ENCODE measurements at regions not wholly inside any gene's neighbourhood (a gene's known extent, or its start where the extent isn't known, plus 50 kb on each side); places are given as distances from the start of the nearest gene placed in this dataset.
"Not testable (repeated sequence)": the region's sequence is repeated elsewhere in the genome, so short reads cannot be mapped to it uniquely, and the experiment has no call there.

DNA sequence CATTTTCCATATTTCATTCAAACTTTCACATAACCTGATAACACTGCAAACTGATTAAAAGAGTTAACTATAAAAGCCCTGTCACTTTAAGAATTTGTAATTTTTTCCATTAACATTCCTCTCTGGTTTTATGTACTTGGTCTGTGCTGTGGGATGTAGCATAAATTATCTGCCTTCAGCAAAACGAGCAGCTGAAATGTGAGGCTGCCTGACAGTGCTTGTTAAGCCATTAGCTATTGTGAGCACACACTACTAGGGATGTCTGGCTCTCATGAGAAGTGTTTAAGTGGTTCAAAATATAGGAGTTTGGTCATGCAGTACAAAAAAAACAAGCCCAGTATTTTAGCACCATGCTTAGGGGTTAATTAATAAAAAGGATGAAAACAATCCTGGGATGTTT lies 63.0 kb downstream of the HOXA1 start:
- Histone ChIP-seq H3K27me3 (replicated peaks in 2 of 5; ENCODE audit: control insufficient read depth in 4 of 5, insufficient read depth in 5 of 5, low read length in 4 of 5) (no peaks in the 10 kb centered on the region), H3K36me3 (ENCODE audit: control insufficient read depth in 4 of 4, insufficient read depth in 4 of 4, low read length in 3 of 4) (no peaks in the 10 kb centered on the region), H3K4me3 (ENCODE audit: control insufficient read depth in 1 of 7, extremely low read depth in 1 of 7, insufficient read depth in 4 of 7, low read depth in 2 of 7, low read length in 6 of 7) (no peak overlapping the region), H3K4me1 (ENCODE audit: control extremely low read depth in 1 of 4, control insufficient read depth in 4 of 4, insufficient read depth in 4 of 4, low read length in 3 of 4) (peaks cover 0 to 4% (median 3%) of the 10 kb centered on the region in 4 experiments), H3K9me3 (ENCODE audit: control extremely low read depth in 1 of 5, control insufficient read depth in 4 of 5, insufficient read depth in 2 of 5, low read depth in 1 of 5, low read length in 4 of 5) (no peaks in the 10 kb centered on the region), H3K27ac (ENCODE audit: insufficient read depth in 1 of 2, low read depth in 1 of 2, low read length in 2 of 2, poor library complexity in 1 of 2, severe bottlenecking in 2 of 2) (no peak overlapping the region)
- WGBS (ENCODE audit: insufficient coverage), result no CpG with 5 or more reads among the region's 1 CpG
- ChIA-PET POLR2A (no interaction called here), CTCF (no interaction called here)
- no peak for DNase-seq

DNA sequence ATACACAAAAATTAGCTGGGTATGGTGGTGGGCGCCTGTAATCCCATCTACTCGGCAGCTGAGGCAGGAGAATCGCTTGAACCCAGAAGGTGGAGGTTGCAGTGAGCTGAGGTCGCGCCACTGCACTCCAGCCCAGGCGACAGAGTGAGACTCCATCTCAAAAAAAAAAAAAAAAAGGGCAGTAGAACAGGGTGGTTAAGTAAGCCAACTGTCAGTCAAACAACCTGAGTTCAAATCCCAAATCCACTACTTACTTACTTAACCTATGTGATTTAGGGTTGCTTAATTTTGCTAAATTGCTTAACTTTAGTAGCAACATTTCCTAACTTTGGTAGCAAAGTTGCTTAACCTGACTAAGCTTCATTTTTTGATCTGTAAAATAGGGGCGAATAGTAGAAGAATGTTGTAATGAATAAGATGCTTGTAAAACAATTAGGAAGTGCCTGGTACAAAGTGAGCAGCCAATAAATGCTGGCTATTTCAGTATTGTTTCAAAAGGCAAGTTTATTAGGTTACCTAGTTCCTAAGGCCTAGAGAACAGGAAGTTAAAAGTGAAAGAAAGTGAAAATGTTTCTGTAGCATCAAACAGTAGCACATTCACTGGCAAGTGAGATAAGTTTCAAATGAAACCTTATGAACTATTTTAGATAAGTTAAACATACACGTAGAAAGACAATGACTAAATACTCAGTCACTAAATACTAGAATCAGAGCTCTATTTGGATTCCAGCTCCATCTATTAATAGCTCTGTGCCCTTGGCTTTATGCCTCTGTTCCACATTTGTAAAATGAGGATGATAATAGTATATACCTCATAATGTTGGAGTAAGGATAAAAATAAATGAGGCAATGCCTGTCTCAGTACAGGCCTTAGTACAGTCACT lies 64.3 kb downstream of the HOXA1 start:
- no peaks in the 10 kb centered on the region for H3K9me3 ChIP-seq (ENCODE audit: control extremely low read depth in 1 of 5, control insufficient read depth in 4 of 5, insufficient read depth in 2 of 5, low read depth in 1 of 5, low read length in 4 of 5)
- ChIA-PET POLR2A (no interaction called here), CTCF (interaction anchor here (1.0 to 1.6 kb wide), 2 partner anchors 65 to 166 kb away, joined by 3 to 4 read pairs; partner anchors contain the start of gene HOXA1)
- peak; percentile 25 to 77 (median 65) for DNase-seq
- H3K27ac ChIP-seq (ENCODE audit: insufficient read depth in 1 of 2, low read depth in 1 of 2, low read length in 2 of 2, poor library complexity in 1 of 2, severe bottlenecking in 2 of 2), result peak overlapping the region in 1 of 2 experiments; percentile 63
- peaks cover 0 to 4% (median 3%) of the 10 kb centered on the region in 4 experiments for H3K4me1 ChIP-seq (ENCODE audit: control extremely low read depth in 1 of 4, control insufficient read depth in 4 of 4, insufficient read depth in 4 of 4, low read length in 3 of 4)
- WGBS (ENCODE audit: insufficient coverage), result 89% methylated on average over 5 of the region's 8 CpGs
- no peaks in the 10 kb centered on the region for H3K27me3 ChIP-seq (replicated peaks in 2 of 5; ENCODE audit: control insufficient read depth in 4 of 5, insufficient read depth in 5 of 5, low read length in 4 of 5)
- H3K4me3 ChIP-seq (ENCODE audit: control insufficient read depth in 1 of 7, extremely low read depth in 1 of 7, insufficient read depth in 4 of 7, low read depth in 2 of 7, low read length in 6 of 7), result peak overlapping the region in 1 of 7 experiments; percentile 35
- H3K36me3 ChIP-seq (ENCODE audit: control insufficient read depth in 4 of 4, insufficient read depth in 4 of 4, low read length in 3 of 4), result no peaks in the 10 kb centered on the region

DNA sequence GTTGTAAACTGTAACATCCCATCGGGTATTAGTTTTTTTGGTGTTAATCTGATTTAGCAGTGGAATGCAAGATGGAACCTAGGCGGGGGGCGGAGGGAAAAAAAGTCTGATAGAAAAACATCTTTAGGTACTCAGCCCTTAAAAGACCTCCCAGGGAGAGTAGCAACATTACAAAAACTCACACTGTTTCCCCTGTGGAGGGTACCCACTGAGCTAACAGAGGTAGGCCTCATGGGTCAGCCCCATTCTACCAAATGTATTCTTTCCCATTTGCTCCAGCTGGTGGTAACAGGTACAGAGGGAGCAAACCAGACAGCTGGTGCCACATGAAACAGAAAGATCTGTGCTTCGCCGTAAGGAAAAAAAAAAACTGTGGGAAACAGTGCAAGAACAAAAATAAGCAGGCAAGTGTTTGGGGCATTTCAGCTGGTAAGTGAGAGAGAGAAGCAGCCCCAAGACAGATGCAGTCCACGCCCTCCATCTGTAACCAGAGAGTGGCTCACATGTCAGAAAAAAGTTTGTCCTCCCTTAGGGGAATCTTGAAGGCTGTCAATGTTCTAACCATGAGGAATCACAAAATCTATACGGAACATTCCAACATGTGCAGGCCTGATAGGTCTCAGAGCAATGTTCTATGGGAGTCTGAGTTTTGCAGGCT lies 65.3 kb downstream of the HOXA1 start:
- 93% methylated on average over 6 of the region's 7 CpGs for WGBS (ENCODE audit: insufficient coverage)
- H3K27me3 ChIP-seq (replicated peaks in 2 of 5; ENCODE audit: control insufficient read depth in 4 of 5, insufficient read depth in 5 of 5, low read length in 4 of 5), result no peaks in the 10 kb centered on the region
- ChIA-PET POLR2A (no interaction called here), CTCF (interaction anchor here (1.0 to 1.6 kb wide), 2 partner anchors 66 to 165 kb away, joined by 3 to 4 read pairs; partner anchors contain the start of gene HOXA1)
- no peak overlapping the region for H3K4me3 ChIP-seq (ENCODE audit: control insufficient read depth in 1 of 7, extremely low read depth in 1 of 7, insufficient read depth in 4 of 7, low read depth in 2 of 7, low read length in 6 of 7)
- H3K27ac ChIP-seq (ENCODE audit: insufficient read depth in 1 of 2, low read depth in 1 of 2, low read length in 2 of 2, poor library complexity in 1 of 2, severe bottlenecking in 2 of 2), result no peak overlapping the region
- H3K36me3 ChIP-seq (ENCODE audit: control insufficient read depth in 4 of 4, insufficient read depth in 4 of 4, low read length in 3 of 4), result no peaks in the 10 kb centered on the region
- no peaks in the 10 kb centered on the region for H3K9me3 ChIP-seq (ENCODE audit: control extremely low read depth in 1 of 5, control insufficient read depth in 4 of 5, insufficient read depth in 2 of 5, low read depth in 1 of 5, low read length in 4 of 5)
- DNase-seq, result peak in 1 of 3 donors; percentile 3
- peaks cover 0 to 4% (median 3%) of the 10 kb centered on the region in 4 experiments for H3K4me1 ChIP-seq (ENCODE audit: control extremely low read depth in 1 of 4, control insufficient read depth in 4 of 4, insufficient read depth in 4 of 4, low read length in 3 of 4)

DNA sequence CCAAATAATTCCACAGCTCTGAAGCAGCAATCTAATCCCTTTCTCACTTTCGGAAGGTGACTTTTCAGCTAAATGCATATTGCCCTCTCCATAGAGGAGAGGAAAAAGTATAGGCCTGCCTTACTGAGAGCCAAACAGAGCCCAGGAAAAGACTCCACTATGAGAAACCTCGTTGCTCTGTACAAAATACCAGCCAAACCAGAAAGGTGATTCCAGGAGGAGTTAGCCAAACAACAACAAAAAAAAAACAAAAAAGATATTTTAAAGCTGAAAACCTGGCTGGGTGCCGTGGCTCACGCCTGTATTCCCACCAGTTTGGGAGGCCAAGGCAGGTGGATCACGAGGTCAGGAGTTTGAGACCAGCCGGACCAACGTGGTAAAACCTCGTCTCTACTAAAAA lies 70.5 kb downstream of the HOXA1 start:
- WGBS (ENCODE audit: insufficient coverage), result 100% methylated on average over 3 of the region's 8 CpGs
- H3K27me3 ChIP-seq (replicated peaks in 2 of 5; ENCODE audit: control insufficient read depth in 4 of 5, insufficient read depth in 5 of 5, low read length in 4 of 5), result no peaks in the 10 kb centered on the region
- H3K9me3 ChIP-seq (ENCODE audit: control extremely low read depth in 1 of 5, control insufficient read depth in 4 of 5, insufficient read depth in 2 of 5, low read depth in 1 of 5, low read length in 4 of 5), result no peaks in the 10 kb centered on the region
- no peak overlapping the region for H3K27ac ChIP-seq (ENCODE audit: insufficient read depth in 1 of 2, low read depth in 1 of 2, low read length in 2 of 2, poor library complexity in 1 of 2, severe bottlenecking in 2 of 2)
- no peak for DNase-seq
- no peak overlapping the region for H3K4me3 ChIP-seq (ENCODE audit: control insufficient read depth in 1 of 7, extremely low read depth in 1 of 7, insufficient read depth in 4 of 7, low read depth in 2 of 7, low read length in 6 of 7)
- no peaks in the 10 kb centered on the region for H3K36me3 ChIP-seq (ENCODE audit: control insufficient read depth in 4 of 4, insufficient read depth in 4 of 4, low read length in 3 of 4)
- no peaks in the 10 kb centered on the region for H3K4me1 ChIP-seq (ENCODE audit: control extremely low read depth in 1 of 4, control insufficient read depth in 4 of 4, insufficient read depth in 4 of 4, low read length in 3 of 4)
- ChIA-PET CTCF (no interaction called here), POLR2A (no interaction called here)

DNA sequence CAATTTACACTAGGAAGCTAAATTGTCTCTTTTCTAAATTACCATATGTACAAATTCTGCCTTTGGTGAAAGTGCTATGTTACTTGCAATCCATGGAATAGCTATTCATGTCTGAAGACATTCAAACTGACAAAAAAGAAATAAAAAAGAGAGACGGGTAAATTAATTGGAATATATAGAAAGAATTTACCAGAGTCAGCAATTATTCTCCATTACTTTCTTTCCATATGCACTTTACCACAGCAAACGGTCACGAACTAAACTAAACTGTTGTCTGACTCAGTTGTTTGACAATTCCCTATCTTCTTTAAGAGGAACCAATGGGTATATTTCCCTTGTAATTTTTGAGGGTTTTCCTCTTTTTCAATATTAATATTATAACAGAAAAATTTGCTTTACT lies 85.7 kb downstream of the HOXA1 start:
- WGBS (ENCODE audit: insufficient coverage), result no CpG with 5 or more reads among the region's 3 CpGs
- Histone ChIP-seq H3K36me3 (ENCODE audit: control insufficient read depth in 4 of 4, insufficient read depth in 4 of 4, low read length in 3 of 4) (no peaks in the 10 kb centered on the region), H3K9me3 (ENCODE audit: control extremely low read depth in 1 of 5, control insufficient read depth in 4 of 5, insufficient read depth in 2 of 5, low read depth in 1 of 5, low read length in 4 of 5) (peaks cover 0 to 13% (median 3%) of the 10 kb centered on the region in 5 experiments), H3K4me1 (ENCODE audit: control extremely low read depth in 1 of 4, control insufficient read depth in 4 of 4, insufficient read depth in 4 of 4, low read length in 3 of 4) (peaks cover 0 to 16% (median 0%) of the 10 kb centered on the region in 4 experiments), H3K27me3 (replicated peaks in 2 of 5; ENCODE audit: control insufficient read depth in 4 of 5, insufficient read depth in 5 of 5, low read length in 4 of 5) (no peaks in the 10 kb centered on the region), H3K27ac (ENCODE audit: insufficient read depth in 1 of 2, low read depth in 1 of 2, low read length in 2 of 2, poor library complexity in 1 of 2, severe bottlenecking in 2 of 2) (no peak overlapping the region), H3K4me3 (ENCODE audit: control insufficient read depth in 1 of 7, extremely low read depth in 1 of 7, insufficient read depth in 4 of 7, low read depth in 2 of 7, low read length in 6 of 7) (no peak overlapping the region)
- ChIA-PET CTCF (no interaction called here), POLR2A (no interaction called here)
- no peak for DNase-seq

DNA sequence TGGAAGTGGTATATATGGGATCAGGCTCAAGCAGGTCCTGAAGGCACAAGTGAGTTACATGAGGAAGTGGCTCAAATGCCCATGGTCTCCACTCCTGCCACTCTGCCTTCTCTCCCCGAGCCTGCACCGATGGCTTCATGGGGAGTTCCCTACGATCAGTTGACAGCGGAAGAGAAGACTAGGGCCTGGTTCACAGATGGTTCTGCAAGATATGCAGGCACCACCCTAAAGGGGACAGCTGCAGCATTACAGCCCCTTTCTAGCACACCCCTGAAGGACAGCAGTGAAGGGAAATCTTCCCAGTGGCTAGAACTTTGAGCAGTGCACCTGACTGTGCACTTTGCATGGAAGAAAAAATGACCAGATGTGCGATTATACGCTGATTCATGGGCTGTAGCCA lies 95.3 kb downstream of the HOXA1 start:
- 91% methylated on average over 5 of the region's 6 CpGs for WGBS (ENCODE audit: insufficient coverage)
- H3K27me3 ChIP-seq (replicated peaks in 2 of 5; ENCODE audit: control insufficient read depth in 4 of 5, insufficient read depth in 5 of 5, low read length in 4 of 5), result no peaks in the 10 kb centered on the region
- DNase-seq, result peak in 2 of 3 donors; percentile 12 to 52
- CTCF ChIA-PET, result no interaction called here
- H3K27ac ChIP-seq (ENCODE audit: insufficient read depth in 1 of 2, low read depth in 1 of 2, low read length in 2 of 2, poor library complexity in 1 of 2, severe bottlenecking in 2 of 2), result no peak overlapping the region
- no peaks in the 10 kb centered on the region for H3K4me1 ChIP-seq (ENCODE audit: control extremely low read depth in 1 of 4, control insufficient read depth in 4 of 4, insufficient read depth in 4 of 4, low read length in 3 of 4)
- POLR2A ChIA-PET, result no interaction called here
- H3K9me3 ChIP-seq (ENCODE audit: control extremely low read depth in 1 of 5, control insufficient read depth in 4 of 5, insufficient read depth in 2 of 5, low read depth in 1 of 5, low read length in 4 of 5), result peaks cover 0 to 12% (median 4%) of the 10 kb centered on the region in 5 experiments
- no peak overlapping the region for H3K4me3 ChIP-seq (ENCODE audit: control insufficient read depth in 1 of 7, extremely low read depth in 1 of 7, insufficient read depth in 4 of 7, low read depth in 2 of 7, low read length in 6 of 7)
- no peaks in the 10 kb centered on the region for H3K36me3 ChIP-seq (ENCODE audit: control insufficient read depth in 4 of 4, insufficient read depth in 4 of 4, low read length in 3 of 4)

DNA sequence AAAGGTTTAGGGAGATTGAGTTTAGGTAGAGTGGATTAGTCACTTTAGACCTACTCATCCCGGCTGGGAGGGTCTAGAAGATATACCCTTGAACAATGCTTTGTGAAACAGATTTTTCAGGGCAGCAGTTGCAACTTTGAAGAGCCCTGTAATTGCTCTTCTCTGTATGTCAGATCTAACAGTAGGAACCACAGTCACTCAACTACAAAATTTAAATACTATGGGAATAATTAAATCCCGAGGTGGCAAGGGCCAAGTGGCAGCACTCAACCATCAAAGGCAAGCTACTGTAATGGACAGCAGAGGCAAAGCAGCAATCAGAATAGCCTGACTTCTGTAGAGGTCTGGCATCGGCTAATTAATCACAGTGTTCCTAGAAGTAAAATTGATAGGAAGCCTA lies 97.5 kb downstream of the HOXA1 start:
- H3K4me1 ChIP-seq (ENCODE audit: control extremely low read depth in 1 of 4, control insufficient read depth in 4 of 4, insufficient read depth in 4 of 4, low read length in 3 of 4); CTCF ChIA-PET; H3K36me3 ChIP-seq (ENCODE audit: control insufficient read depth in 4 of 4, insufficient read depth in 4 of 4, low read length in 3 of 4); POLR2A ChIA-PET; H3K4me3 ChIP-seq (ENCODE audit: control insufficient read depth in 1 of 7, extremely low read depth in 1 of 7, insufficient read depth in 4 of 7, low read depth in 2 of 7, low read length in 6 of 7); H3K27me3 ChIP-seq (replicated peaks in 2 of 5; ENCODE audit: control insufficient read depth in 4 of 5, insufficient read depth in 5 of 5, low read length in 4 of 5); DNase-seq; H3K27ac ChIP-seq (ENCODE audit: insufficient read depth in 1 of 2, low read depth in 1 of 2, low read length in 2 of 2, poor library complexity in 1 of 2, severe bottlenecking in 2 of 2): not testable (repeated sequence)
- 100% methylated on average over 1 of the region's 3 CpGs for WGBS (ENCODE audit: insufficient coverage)
- peaks cover 0 to 12% (median 4%) of the 10 kb centered on the region in 5 experiments for H3K9me3 ChIP-seq (ENCODE audit: control extremely low read depth in 1 of 5, control insufficient read depth in 4 of 5, insufficient read depth in 2 of 5, low read depth in 1 of 5, low read length in 4 of 5)

All from common myeloid progenitor, CD34-positive (primary cell).